ENCODE measurements at regions not wholly inside any gene's neighbourhood (a gene's known extent, or its start where the extent isn't known, plus 50 kb on each side); places are given as distances from the start of the nearest gene placed in this dataset.

GRCh38 chr16:82535764-82536163 is 91.0 kb upstream of the CDH13 start:
- no peak for TF ChIP-seq CTCF (IDR thresholded peaks at IDR 0.05)
- no peak for TF ChIP-seq POLR2A (IDR thresholded peaks at IDR 0.05; ENCODE audit: low read depth)
- no peak for TF ChIP-seq EP300 (IDR thresholded peaks at IDR 0.05)
